ENCODE measurements at regions not wholly inside any gene's neighbourhood (a gene's known extent, or its start where the extent isn't known, plus 50 kb on each side); places are given as distances from the start of the nearest gene placed in this dataset.

GRCh38 chr14:82411298-82411697 lies 877.6 kb upstream of the SEL1L start:
- TF ChIP-seq POLR2A (IDR thresholded peaks at IDR 0.05; ENCODE audit: low read depth, low read length) (no peak), FOS (IDR thresholded peaks at IDR 0.05; ENCODE audit: borderline replicate concordance, insufficient read depth, low read length) (no peak), CTCF (IDR thresholded peaks at IDR 0.05; ENCODE audit: extremely low read depth in 1 of 2, insufficient read depth in 1 of 2, low read depth in 1 of 2, low read length in 2 of 2) (no peak), POLR2AphosphoS5 (IDR thresholded peaks at IDR 0.05; ENCODE audit: insufficient read depth, low read depth, low read length) (no peak)
